ENCODE measurements at regions not wholly inside any gene's neighbourhood (a gene's known extent, or its start where the extent isn't known, plus 50 kb on each side); places are given as distances from the start of the nearest gene placed in this dataset.
A peak's percentile ranks its signal among the peaks of the same experiment; 100 is the strongest.

- peak; percentile 21 for DNase-seq (ENCODE audit: low spot score)
Observed at GRCh38 chr16:47779201-47780016, 318.3 kb downstream of the PHKB start.

DNA sequence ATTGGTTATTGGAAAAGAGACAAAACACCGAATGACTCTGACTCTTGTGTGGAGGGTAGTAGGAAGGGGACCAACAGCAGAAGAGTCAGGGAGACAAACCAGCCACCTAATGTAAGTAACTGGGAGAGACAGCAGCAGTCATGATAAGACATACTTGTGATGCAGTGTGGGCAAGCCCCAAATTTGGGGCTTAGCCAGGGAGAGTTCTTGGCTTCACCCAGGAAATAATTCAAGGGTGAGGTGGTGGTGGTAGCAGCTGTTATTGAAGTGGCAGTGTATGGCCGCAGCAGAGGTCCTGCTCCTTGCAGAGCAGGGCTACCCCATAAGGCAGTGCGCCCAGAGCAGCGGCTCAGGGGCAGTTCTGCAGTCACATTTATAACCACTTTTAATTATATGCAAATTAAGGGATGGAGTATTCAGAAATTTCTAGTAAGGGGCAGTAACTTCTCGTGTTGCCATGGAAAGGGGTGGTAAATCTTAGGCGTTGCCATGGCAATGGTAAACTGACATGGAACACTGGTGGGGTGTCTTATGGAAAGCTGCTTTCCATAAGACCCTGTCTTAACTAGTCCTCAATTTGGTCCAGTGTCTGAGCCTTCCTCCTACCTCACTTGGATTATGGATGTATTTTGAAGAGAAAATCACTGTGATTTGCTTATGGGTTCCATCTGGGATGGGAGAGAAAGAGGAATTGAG, 317.1 kb downstream of the PHKB start:
- no peak for DNase-seq (ENCODE audit: low spot score)

GRCh38 chr16:47777220-47777619, 316.1 kb downstream of the PHKB start:
- DNase-seq (ENCODE audit: low spot score) = peak; percentile 22

DNA sequence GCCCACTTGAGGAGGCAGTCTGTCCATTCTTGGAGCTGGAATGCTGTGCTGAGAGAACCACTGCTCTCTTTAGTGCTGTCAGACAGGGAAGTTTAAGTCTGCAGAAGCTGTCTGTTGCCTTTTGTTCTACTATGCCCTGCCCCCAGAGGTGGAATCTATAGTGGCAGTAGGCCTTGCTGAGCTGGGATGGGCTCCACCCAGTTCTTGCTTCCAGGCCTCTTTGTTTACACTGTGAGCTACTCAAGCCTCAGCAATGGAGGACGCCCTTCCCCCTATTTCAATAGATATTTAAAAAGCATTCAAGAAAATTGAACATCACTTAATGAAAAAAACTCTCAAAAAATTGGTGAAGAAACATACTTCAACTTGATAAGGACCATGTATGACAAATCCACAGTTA, 313.5 kb downstream of the PHKB start:
- no peak for DNase-seq (ENCODE audit: low spot score)

DNA sequence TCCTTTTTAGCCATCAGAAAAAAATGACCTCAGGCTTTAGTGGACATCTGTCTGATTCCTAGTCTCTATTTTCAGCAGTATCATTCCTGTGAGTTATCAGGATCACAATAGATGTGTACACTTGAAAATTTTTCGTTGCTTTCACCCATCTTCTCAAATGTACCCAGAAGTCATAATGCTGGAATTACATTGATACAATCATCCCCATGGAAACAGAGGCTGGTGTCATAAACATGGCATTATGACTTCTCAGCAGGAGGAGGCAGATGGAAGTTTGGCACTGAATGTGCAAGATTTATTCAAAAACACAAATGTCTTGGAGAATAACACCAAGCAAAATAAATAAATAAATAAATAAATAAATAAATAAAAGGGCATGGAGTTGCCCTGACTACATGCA, 292.5 kb downstream of the PHKB start:
- DNase-seq (ENCODE audit: low spot score) = no peak

All from AG20443 (cell line).